Endothelial cell of umbilical vein (primary cell): ENCODE measurements at regions not wholly inside any gene's neighbourhood (a gene's known extent, or its start where the extent isn't known, plus 50 kb on each side); places are given as distances from the start of the nearest gene placed in this dataset.

Experiments used
- BruUV-seq: library from RNA; stranded (reverse); fragments of 400-500 nt; replicated peaks from 2 replicates; lab custom pipeline; 2021; lab: Mats Ljungman, UMichigan
- CTCF ChIA-PET: fragments of 300-600, 350-600 bp; sonication (Branson Sonifier 250); formaldehyde crosslinking; loops from one replicate; lab custom pipeline; 2021; ENCODE audit warnings: antibody characterized with exemption, inconsistent platforms; lab: Charles Lee
- POLR2A ChIA-PET: fragments of 300-600, 350-600 bp; sonication (Branson Sonifier 250); formaldehyde crosslinking; loops from one replicate; lab custom pipeline; 2021; ENCODE audit warnings: antibody characterized with exemption, inconsistent platforms; lab: Charles Lee
- DNase-seq: peaks from one replicate; pipeline ENCODE4 v3.0.0-alpha.2; 2011; ENCODE audit warnings: low read depth, low spot score
- FAIRE-seq: peaks from 2 replicates; lab custom pipeline; 2011; peaks lifted over from hg19 to GRCh38; lab: Jason Lieb, UNC
- H2AFZ ChIP-seq: 2 replicates; pipeline ENCODE4 v1.6.0; 2012; ENCODE audit warnings: low read depth, low read length, control low read depth, inconsistent platforms
- H3K27ac ChIP-seq: 2 replicates; pipeline ENCODE4 v1.5.1; 2011; ENCODE audit warnings: low read depth, mild to moderate bottlenecking, control low read depth, low read length, moderate library complexity; ENCODE audit not compliant: insufficient read depth
- H3K27me3 ChIP-seq, 2 experiments: 2 replicates each; pipeline versions ENCODE4 v1.6.0 to v1.6.1; 2011; ENCODE audit warnings: low read length in 2 of 2, mixed read lengths in 1 of 2; ENCODE audit not compliant: control insufficient read depth in 2 of 2, insufficient read depth in 2 of 2
- H3K36me3 ChIP-seq, 2 experiments: 2 replicates in 1 of 2; 3 replicates in 1 of 2; pipeline ENCODE4 v1.5.1; 2011; ENCODE audit warnings: low read length in 2 of 2, mild to moderate bottlenecking in 1 of 2, moderate library complexity in 1 of 2; ENCODE audit not compliant: control insufficient read depth in 2 of 2, insufficient read depth in 2 of 2; ENCODE audit errors: extremely low read depth in 1 of 2
- H3K4me1 ChIP-seq: 3 replicates; pipeline ENCODE4 v1.5.1; 2011; ENCODE audit warnings: mild to moderate bottlenecking, low read length; ENCODE audit not compliant: control insufficient read depth, insufficient read depth; ENCODE audit errors: extremely low read depth
- H3K4me2 ChIP-seq: 2 replicates; pipeline ENCODE4 v1.6.1; 2011; ENCODE audit warnings: low read length, control low read depth, mixed read lengths; ENCODE audit not compliant: insufficient read depth
- H3K4me3 ChIP-seq, 3 experiments: fragments of 200-600 bp in 1 of 3; sonication (generic), shearing (Covaris generic) in 1 of 3; replicated peaks in 1 of 3; 2 replicates each; pipeline ENCODE4 v1.5.1; 2011 to 2016; ENCODE audit warnings: control low read depth in 3 of 3, low read length in 3 of 3, mild to moderate bottlenecking in 2 of 3, inconsistent platforms in 1 of 3, low read depth in 1 of 3, moderate library complexity in 1 of 3; ENCODE audit not compliant: insufficient read depth in 1 of 3
- H3K79me2 ChIP-seq: 2 replicates; pipeline ENCODE4 v1.6.0; 2012; ENCODE audit warnings: low read length, inconsistent platforms; ENCODE audit not compliant: control insufficient read depth, insufficient read depth
- H3K9ac ChIP-seq: replicated peaks from 2 replicates; pipeline ENCODE3; 2011; ENCODE audit warnings: low read length, control low read depth; ENCODE audit not compliant: insufficient read depth; ENCODE audit errors: extremely low read depth
- H3K9me1 ChIP-seq: replicated peaks from 3 replicates; pipeline ENCODE4 v1.6.0; 2011; ENCODE audit warnings: mild to moderate bottlenecking, low read length; ENCODE audit not compliant: control insufficient read depth, insufficient read depth; ENCODE audit errors: extremely low read depth
- H3K9me3 ChIP-seq: replicated peaks from 2 replicates; pipeline ENCODE4 v1.5.1; 2012; ENCODE audit warnings: low read length, inconsistent platforms; ENCODE audit not compliant: control insufficient read depth, insufficient read depth
- H4K20me1 ChIP-seq: replicated peaks from 2 replicates; pipeline ENCODE3; 2011; ENCODE audit warnings: mild to moderate bottlenecking, low read length; ENCODE audit not compliant: control insufficient read depth, insufficient read depth; ENCODE audit errors: extremely low read depth
- EZH2 ChIP-seq: IDR thresholded peaks from 2 replicates; pipeline ENCODE4 v1.6.1; 2012; ENCODE audit warnings: borderline replicate concordance, low read depth, mild to moderate bottlenecking, moderate library complexity, low read length, inconsistent platforms; ENCODE audit not compliant: severe bottlenecking
- FOS ChIP-seq: IDR thresholded peaks from 2 replicates; pipeline ENCODE4 v1.6.1; 2011; ENCODE audit warnings: mild to moderate bottlenecking, low read length, moderate library complexity, borderline replicate concordance; ENCODE audit not compliant: insufficient read depth
- GATA2 ChIP-seq: IDR thresholded peaks from 2 replicates; pipeline ENCODE4 v1.7.0; 2011; ENCODE audit warnings: low read depth, mild to moderate bottlenecking, moderate library complexity, mixed read lengths, low read length; ENCODE audit not compliant: insufficient read length, insufficient read depth
- JUN ChIP-seq: IDR thresholded peaks from 2 replicates; pipeline ENCODE4 v1.6.1; 2011; ENCODE audit warnings: borderline replicate concordance, low read depth; ENCODE audit not compliant: insufficient read length, insufficient read depth
- MAX ChIP-seq: IDR thresholded peaks from 2 replicates; pipeline ENCODE4 v1.6.1; 2011; ENCODE audit not compliant: insufficient read depth, insufficient read length
- MYC ChIP-seq: IDR thresholded peaks from one replicate; pipeline ENCODE4 v1.6.1; 2011; ENCODE audit warnings: mild to moderate bottlenecking, low read depth, low read length
- POLR2A ChIP-seq: IDR thresholded peaks from 2 replicates; pipeline ENCODE4 v1.6.1; 2012; ENCODE audit warnings: low read depth, mild to moderate bottlenecking, control low read depth, low read length
- POLR2AphosphoS5 ChIP-seq: IDR thresholded peaks from 2 replicates; pipeline ENCODE4 v1.6.1; 2012; ENCODE audit warnings: low read depth, mild to moderate bottlenecking, control low read depth, low read length, moderate library complexity; ENCODE audit not compliant: insufficient read depth
- dilution Hi-C: fragments of 300-500 bp; cut with MboI; formaldehyde crosslinking; loops from one replicate; pipeline ENCODE4 v1.15.0; 2019; ENCODE audit warnings: low sequenced_read_pairs; ENCODE audit not compliant: extremely low pct_ligation_motif_present
- intact Hi-C: fragments of 100-400 bp; cut with micrococcal nuclease; formaldehyde crosslinking; loops from one replicate; pipeline ENCODE4 v1.10.0; 2022
- TF ChIP-seq, protein P1 (sequence below), 2 donors: IDR thresholded peaks; 1 replicate in 1 of 2; 2 replicates in 1 of 2; pipeline ENCODE4 v1.5.1; 2011; ENCODE audit warnings: low read length in 2 of 2, mild to moderate bottlenecking in 2 of 2, moderate library complexity in 2 of 2, control low read depth in 1 of 2, inconsistent platforms in 1 of 2, low read depth in 1 of 2; ENCODE audit not compliant: insufficient read depth in 1 of 2; ENCODE audit errors: extremely low read depth in 1 of 2

DNA sequence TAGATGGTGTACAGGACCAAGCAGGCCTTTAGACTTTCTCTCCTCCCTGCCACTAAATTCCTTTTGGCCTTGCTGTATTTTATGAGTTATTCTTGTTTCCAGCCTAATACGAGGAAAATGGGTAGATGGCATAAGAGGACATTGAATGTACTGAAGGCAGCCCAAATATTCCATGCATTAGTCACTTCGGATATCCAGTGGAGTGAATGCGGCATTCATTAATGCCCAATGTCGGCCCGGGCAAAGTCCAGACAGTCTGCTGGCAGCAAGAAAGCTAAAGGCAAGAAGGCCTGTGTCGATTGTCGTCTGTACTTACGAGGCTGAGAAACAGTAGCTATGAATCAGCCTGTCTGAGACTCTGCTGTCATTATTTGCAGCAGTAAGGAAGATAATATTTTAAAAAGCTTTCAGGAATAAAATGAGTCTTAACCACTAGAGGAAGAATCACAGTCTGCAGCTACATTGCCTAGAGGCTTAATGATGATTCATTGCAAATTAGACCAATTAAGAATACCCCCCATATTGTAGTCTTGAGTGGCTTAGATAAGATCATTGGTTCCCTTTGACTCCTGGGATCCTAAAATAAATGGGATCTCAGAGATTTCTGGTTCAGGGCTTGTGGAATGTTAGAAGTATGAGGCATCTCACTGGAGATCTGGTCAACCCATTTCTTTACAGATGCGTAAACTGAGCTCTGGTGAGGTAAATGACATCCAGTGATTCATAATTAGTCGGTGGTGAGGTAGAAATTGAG is 534.1 kb upstream of the JAG1 start:
- no peak for TF ChIP-seq FOS
- no peak for TF ChIP-seq POLR2AphosphoS5
- TF ChIP-seq GATA2, result no peak
- TF ChIP-seq EZH2, result no peak
- TF ChIP-seq POLR2A, result no peak
- no peak for TF ChIP-seq JUN
- no peak for TF ChIP-seq MYC
- TF ChIP-seq, protein P1, sequence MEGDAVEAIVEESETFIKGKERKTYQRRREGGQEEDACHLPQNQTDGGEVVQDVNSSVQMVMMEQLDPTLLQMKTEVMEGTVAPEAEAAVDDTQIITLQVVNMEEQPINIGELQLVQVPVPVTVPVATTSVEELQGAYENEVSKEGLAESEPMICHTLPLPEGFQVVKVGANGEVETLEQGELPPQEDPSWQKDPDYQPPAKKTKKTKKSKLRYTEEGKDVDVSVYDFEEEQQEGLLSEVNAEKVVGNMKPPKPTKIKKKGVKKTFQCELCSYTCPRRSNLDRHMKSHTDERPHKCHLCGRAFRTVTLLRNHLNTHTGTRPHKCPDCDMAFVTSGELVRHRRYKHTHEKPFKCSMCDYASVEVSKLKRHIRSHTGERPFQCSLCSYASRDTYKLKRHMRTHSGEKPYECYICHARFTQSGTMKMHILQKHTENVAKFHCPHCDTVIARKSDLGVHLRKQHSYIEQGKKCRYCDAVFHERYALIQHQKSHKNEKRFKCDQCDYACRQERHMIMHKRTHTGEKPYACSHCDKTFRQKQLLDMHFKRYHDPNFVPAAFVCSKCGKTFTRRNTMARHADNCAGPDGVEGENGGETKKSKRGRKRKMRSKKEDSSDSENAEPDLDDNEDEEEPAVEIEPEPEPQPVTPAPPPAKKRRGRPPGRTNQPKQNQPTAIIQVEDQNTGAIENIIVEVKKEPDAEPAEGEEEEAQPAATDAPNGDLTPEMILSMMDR (IDR thresholded peaks at IDR 0.05; ENCODE audit: extremely low read depth in 1 of 2, insufficient read depth in 1 of 2, low read depth in 1 of 2, low read length in 2 of 2), result no peak
- TF ChIP-seq MAX, result no peak
- no peaks in the 10 kb centered on the region for H3K9me3 ChIP-seq
- no TSS peak for BruUV-seq
- no peak overlapping the region for H3K27ac ChIP-seq
- FAIRE-seq, result no peak
- H3K79me2 ChIP-seq, result no peaks in the 10 kb centered on the region
- no peaks in the 10 kb centered on the region for H3K27me3 ChIP-seq
- ChIA-PET POLR2A (no interaction called here), CTCF (interaction anchor here (0.8 to 4.5 kb wide), 17 partner anchors 10 to 537 kb away, joined by 3 to 38 read pairs (median 4); partner anchors contain the start of gene JAG1)
- no peak for DNase-seq
- no peaks in the 10 kb centered on the region for H4K20me1 ChIP-seq
- no peak overlapping the region for H3K9ac ChIP-seq
- dilution Hi-C loops (no loop called here), intact Hi-C loops (loop anchor here (5.0 to 10.0 kb wide), 6 partner anchors 206 to 741 kb away; no protein-coding TSS in a partner anchor)
- no peaks in the 10 kb centered on the region for H3K36me3 ChIP-seq
- no peaks in the 10 kb centered on the region for H3K4me1 ChIP-seq
- no peaks in the 10 kb centered on the region for H3K9me1 ChIP-seq
- no peak overlapping the region for H3K4me2 ChIP-seq
- H2AFZ ChIP-seq, result no peak overlapping the region
- H3K4me3 ChIP-seq, result no peak overlapping the region
